CD1c-positive myeloid dendritic cell (primary cell): ENCODE measurements at regions not wholly inside any gene's neighbourhood (a gene's known extent, or its start where the extent isn't known, plus 50 kb on each side); places are given as distances from the start of the nearest gene placed in this dataset.
"Not testable (repeated sequence)": the region's sequence is repeated elsewhere in the genome, so short reads cannot be mapped to it uniquely, and the experiment has no call there.

Experiments used
- DNase-seq: peaks from one replicate; pipeline ENCODE4 v3.0.0-alpha.2; 2016; ENCODE audit errors: extremely low spot score

DNA sequence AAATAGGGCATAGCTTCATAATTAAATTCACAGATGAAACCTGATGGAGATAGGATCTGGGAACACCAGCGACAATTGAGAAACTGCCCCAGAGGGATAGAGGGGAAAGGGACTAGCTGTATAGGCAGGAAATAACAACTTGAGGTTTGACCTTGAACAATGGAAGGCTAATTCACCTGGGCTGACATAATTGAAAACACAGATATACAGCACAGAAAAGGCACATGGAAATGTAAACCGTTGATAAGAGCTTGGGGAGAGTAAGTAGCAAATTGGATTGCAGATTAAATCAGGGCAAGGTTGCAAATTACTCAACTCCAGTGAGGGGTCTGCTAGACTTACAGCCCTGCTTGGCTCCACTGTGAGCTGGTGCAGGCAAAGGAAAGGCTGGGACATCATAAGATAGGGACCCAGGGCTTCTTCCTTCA lies 246.7 kb downstream of the DLEU7 start:
- DNase-seq = no peak

- no peak for DNase-seq
These were observed 245.2 kb downstream of the DLEU7 start for GRCh38 chr13:50598338-50598737.

DNA sequence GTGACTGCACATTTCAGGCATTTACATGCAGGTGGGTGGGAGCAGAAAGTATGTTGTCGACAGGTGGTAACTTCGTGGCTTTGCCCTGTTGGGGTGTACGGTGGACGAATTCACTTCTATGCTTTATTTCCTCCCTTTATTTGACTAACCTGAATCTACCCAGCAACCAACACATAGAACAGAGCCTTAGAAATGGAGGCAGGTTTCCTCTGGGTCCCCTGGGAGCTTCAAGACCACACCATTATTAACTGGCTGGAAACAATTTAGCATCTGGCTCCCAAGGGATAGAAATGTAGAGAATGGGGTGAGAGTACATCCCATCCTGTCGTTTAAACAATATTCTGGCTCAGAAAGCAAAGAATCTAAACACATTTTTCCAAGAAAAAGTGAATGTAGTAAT lies 244.4 kb downstream of the DLEU7 start:
- no peak for DNase-seq

DNA sequence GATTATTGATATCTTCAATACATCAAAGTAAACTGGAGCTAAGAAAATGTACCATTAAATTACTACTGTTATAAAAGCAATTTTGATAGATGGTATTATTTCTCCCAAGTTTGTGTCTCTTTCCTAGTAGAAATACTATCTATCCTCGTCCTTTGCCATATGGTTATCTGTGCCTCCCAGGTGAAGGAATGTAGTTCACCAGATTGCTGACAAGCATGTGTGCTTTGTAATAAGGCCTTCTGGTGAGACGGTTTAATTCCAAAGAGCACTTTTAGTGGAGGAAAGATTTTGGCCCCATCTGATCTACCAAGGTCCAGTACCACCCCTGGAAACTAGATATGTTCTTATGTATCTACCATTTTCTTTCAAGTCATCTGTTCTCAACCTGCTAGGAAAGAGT lies 243.6 kb downstream of the DLEU7 start:
- no peak for DNase-seq

- DNase-seq = no peak
These were observed 235.1 kb downstream of the DLEU7 start for GRCh38 chr13:50608370-50608769.

DNA sequence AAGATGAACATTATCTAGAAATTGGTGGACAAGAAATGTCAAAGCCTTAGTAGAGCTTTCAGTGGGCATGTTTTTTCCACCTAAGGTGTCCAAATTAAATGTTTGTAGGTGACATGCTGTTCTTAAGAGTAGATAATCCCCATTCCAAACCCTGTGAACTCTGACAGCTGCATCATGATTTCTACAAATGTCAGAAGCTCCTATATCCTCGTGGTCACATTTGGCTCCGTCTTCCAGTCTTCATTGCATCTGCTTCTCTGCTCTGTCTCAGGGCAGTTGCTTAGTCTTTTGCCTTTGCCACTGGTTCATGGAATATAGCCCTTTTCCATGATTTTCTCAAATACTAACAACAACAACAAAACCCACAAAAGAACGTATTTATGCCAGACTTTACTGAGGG lies 234.5 kb downstream of the DLEU7 start:
- DNase-seq = no peak

DNA sequence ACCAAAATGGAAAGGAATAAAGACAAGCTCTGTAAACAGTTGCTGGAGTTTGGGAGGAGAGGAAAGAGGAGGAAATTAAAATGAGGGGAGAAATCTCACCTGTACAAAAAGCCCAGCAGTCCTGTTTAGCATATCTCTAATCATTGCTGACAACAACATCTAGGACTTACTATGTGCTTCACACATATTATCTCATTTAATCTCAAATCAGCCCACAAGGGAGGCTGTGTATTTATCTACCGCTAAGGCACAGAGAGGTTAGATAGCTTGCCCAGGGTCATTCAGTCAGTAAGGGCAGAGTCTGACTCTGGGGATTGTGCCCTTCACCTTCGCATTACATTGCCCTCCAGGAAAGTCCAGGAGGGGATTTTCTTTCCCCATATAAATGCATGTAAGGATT lies 233.3 kb downstream of the DLEU7 start:
- no peak for DNase-seq

GRCh38 chr13:50611117-50611781 lies 232.2 kb downstream of the DLEU7 start:
- peak; percentile 26 for DNase-seq

DNA sequence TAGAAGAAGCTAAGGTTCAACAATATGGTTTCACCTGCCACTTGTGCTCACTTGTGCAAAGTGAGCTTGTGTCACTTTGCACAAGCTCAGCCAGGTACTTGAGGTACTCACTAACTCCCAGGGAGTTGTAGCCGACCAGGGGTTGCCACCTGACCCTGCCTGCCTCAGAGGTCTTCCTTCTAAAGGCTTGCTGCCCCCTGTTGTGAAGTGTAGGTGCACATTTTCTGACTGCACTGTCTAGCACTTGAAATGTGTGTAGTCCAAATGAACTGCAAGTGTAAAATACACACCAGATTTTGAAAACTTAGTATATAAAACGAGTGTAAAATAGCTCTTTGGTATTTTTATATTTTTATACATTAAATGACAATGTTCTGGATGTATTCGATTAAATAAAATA lies 230.8 kb downstream of the DLEU7 start:
- no peak for DNase-seq

- no peak for DNase-seq
These were observed 230.1 kb downstream of the DLEU7 start for GRCh38 chr13:50613356-50613831.

GRCh38 chr13:50615234-50615633 lies 228.3 kb downstream of the DLEU7 start:
- DNase-seq = no peak

DNA sequence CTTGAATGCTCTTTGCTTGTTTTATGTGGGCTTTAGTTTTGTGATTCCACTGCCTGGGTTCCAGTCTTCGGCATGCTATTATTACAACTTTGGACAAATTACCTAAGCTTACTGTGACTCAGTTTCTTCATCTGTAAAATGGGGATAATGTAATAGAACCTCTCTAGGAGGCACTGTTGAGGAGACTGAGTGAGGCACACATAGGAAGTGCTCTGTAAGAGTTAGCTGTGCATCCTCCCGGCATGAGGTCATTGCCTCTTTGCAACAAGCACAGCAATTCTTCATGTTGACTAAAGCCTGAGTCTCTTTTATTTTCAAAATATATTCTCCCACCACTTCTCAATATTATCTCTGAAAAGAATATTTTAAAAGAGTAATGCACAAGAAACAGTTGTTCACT lies 227.4 kb downstream of the DLEU7 start:
- no peak for DNase-seq

DNA sequence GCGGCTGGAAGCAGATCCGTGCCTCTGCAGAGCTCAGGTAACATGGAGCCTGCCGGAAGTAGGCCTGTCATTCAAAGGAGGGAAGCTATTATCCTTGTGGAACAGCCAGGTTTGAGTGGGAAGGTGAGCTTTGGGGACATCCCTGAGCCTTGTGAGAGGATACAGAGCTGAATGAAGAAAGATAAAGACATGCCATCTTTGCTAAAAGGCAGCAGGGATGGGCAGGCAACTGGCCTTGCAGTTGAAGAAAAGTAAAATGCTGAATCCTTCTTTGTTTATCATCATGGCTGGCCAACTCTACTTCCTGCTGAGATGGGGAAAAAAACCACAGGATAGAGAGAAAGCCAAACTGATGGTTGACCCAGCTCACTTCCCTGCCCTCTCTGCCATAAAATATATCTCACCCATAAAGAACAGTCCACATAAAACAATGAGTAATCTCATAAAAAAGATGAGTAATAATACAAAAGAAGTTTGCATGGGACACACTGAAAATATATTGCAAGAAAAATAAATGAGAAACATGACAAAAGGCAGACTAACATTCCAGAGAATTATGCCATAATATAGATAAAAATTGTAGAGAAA lies 226.3 kb downstream of the DLEU7 start:
- no peak for DNase-seq

- no peak for DNase-seq
These were observed 225.3 kb downstream of the DLEU7 start for GRCh38 chr13:50618206-50618605.

DNA sequence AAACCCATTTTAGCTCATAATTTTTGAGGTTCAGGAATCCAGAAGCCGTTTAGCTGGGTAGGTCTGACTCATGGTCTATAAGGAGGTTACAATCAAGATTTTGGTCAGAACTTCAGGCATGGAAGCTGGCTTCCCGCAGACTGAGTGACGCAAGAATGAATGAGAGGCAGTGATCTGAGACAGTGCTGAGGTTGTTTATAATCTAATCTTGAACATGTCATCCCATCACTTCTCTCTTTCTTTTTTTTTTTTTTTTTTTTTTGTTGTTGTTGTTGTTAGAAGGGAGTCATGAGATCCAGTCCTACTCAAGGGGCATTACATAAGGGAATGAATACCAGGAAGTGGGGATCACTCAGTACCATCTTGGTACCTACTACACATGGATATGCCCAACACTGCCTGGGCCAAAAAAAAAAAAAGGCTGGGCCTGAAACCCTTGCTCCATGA lies 217.4 kb downstream of the DLEU7 start:
- peak; percentile 65 for DNase-seq

GRCh38 chr13:50627111-50627510 lies 216.4 kb downstream of the DLEU7 start:
- no peak for DNase-seq

GRCh38 chr13:50628512-50628911 lies 215.0 kb downstream of the DLEU7 start:
- DNase-seq = not testable (repeated sequence)

DNA sequence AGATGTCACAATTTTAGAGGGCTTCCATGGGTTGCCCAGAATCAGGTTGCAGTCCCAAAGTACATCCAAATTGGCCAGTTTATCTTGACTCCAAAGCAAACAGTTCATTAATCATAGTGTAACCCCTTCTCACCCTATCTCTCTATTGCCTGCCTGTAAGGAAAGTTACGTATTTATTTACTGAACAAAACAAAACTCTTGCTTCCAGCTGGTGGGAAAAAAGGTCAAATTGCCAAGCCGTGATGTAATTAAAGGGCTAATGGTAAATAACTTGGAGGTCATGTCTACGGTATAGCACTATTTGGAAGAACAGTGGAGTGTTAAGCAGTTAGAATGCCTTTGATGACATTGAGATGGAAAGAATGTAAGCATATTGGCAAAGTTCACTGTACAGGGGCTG lies 214.0 kb downstream of the DLEU7 start:
- DNase-seq = no peak

GRCh38 chr13:50629966-50630365 lies 213.5 kb downstream of the DLEU7 start:
- no peak for DNase-seq

GRCh38 chr13:50631041-50631440 lies 212.5 kb downstream of the DLEU7 start:
- no peak for DNase-seq

DNA sequence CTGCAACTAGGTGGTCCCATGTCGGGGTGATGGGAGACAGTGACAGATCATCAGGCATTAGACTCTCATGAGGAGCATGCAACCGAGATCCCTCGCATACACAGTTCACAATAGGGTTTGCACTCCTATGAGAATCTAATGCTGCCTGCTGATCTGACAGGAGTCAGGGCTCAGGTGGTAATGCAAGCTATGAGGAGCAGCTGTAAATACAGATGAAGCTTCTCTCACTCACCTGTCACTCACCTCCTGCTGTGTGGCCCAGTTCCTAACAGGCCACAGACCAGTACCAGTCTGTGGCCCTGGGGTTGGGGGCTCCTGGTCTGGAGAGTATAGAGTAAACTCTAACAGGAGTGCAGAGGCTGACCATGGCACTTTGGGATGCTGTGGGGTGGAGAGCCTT lies 209.2 kb downstream of the DLEU7 start:
- DNase-seq = no peak

- peak; percentile 96 for DNase-seq
These were observed 208.0 kb downstream of the DLEU7 start for GRCh38 chr13:50635504-50635903.

- no peak for DNase-seq
These were observed 207.3 kb downstream of the DLEU7 start for GRCh38 chr13:50636007-50636704.
